ENCODE measurements at regions not wholly inside any gene's neighbourhood (a gene's known extent, or its start where the extent isn't known, plus 50 kb on each side); places are given as distances from the start of the nearest gene placed in this dataset.
A peak's percentile ranks its signal among the peaks of the same experiment; 100 is the strongest.

DNA sequence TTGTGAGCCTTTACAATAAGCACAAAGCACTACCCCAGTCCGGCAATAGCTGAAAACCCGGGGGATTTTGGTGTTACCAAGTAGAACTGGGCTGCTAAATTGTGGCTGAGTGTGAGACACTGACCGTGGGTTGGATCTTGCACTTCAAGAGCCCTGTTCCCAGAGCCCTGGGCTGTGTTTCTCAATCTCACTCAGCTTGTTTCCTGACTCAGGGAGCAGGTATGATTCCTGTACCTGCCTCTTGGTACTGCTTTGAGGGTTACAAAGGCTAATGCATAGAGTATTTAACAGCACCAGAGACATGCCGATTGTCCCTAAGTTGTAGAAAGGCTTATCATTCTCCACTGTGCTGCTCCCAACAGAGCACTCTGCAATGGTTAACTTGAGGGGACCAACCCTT is 134.6 kb downstream of the TEX36 start:
- Histone ChIP-seq H3K4me3 (no peak overlapping the region), H3K9me3 (no peaks in the 10 kb centered on the region), H3K36me3 (no peaks in the 10 kb centered on the region), H3K27me3 (no peaks in the 10 kb centered on the region), H3K27ac (no peak overlapping the region), H3K4me1 (no peaks in the 10 kb centered on the region)
- 83 to 87% methylated on average over 4 of the region's 4 CpGs for WGBS, 2 donors
- FAIRE-seq = no peak
- no peak for DNase-seq
- intact Hi-C loops (cut with DNase I) = no loop called here
- TF ChIP-seq, protein P1, sequence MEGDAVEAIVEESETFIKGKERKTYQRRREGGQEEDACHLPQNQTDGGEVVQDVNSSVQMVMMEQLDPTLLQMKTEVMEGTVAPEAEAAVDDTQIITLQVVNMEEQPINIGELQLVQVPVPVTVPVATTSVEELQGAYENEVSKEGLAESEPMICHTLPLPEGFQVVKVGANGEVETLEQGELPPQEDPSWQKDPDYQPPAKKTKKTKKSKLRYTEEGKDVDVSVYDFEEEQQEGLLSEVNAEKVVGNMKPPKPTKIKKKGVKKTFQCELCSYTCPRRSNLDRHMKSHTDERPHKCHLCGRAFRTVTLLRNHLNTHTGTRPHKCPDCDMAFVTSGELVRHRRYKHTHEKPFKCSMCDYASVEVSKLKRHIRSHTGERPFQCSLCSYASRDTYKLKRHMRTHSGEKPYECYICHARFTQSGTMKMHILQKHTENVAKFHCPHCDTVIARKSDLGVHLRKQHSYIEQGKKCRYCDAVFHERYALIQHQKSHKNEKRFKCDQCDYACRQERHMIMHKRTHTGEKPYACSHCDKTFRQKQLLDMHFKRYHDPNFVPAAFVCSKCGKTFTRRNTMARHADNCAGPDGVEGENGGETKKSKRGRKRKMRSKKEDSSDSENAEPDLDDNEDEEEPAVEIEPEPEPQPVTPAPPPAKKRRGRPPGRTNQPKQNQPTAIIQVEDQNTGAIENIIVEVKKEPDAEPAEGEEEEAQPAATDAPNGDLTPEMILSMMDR (IDR thresholded peaks at IDR 0.05) = no peak
- no peak for ATAC-seq

DNA sequence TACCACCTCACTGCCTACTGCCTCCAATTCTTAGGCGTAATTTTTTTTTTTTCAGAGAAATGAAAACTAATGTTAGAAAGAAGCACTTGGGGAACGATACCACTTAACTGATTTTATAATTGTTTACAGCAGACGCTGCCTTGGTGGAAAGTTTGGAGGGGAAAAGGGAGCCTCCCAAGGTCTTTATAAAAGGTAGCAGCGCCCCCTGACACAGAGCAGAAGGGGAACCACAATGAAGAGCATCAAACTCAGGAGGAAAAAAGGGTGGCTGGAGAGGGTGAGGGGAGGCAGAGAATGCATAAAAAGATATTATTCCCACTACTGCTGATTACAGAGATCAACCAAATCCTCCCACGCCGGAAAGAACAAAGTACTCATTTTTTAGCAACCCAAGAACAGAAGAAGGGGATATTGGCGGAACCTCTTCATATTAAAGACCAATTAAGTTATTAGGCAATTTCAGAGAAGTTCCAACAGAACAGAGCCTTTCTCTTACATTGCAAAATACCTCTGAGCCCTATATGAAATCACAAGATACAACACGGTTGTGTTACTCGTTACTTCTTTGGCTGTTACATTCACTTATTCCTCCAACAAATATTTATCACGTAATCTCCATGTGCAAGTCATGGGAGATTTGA is 135.8 kb downstream of the TEX36 start:
- no peak for FAIRE-seq
- intact Hi-C loops (cut with DNase I) = no loop called here
- Histone ChIP-seq H3K9me3 (no peaks in the 10 kb centered on the region), H3K27ac (no peak overlapping the region), H3K36me3 (no peaks in the 10 kb centered on the region), H3K4me1 (no peaks in the 10 kb centered on the region), H3K4me3 (no peak overlapping the region), H3K27me3 (no peaks in the 10 kb centered on the region)
- ATAC-seq = no peak
- 84 to 89% methylated on average over 10 of the region's 10 CpGs for WGBS, 2 donors
- TF ChIP-seq, protein P1 (IDR thresholded peaks at IDR 0.05) = no peak
- no peak for DNase-seq

DNA sequence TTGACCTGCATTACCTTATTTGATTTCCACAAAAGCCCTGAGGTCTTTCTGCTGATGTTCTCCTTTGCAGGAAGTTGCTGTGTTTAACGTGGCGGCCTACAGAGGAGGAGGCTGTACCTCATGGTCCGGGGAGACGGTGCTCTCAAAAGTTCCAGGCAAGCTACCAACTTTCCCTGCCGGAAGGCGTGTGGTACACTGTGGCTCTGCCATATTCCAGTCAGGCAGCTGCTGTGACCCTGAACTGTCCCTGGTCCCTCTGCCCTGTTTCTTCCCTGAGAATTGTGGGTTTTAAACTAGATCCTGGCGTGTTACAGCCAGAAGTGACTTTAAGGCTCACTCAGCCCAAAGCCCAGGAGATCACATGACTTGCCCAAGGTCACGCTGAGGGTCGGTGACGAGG is 139.2 kb downstream of the TEX36 start:
- DNase-seq (no peak), ATAC-seq (no peak), FAIRE-seq (no peak)
- WGBS, 2 donors = 67 to 71% methylated on average over 10 of the region's 10 CpGs
- Histone ChIP-seq H3K27ac (no peak overlapping the region), H3K36me3 (no peaks in the 10 kb centered on the region), H3K4me3 (no peak overlapping the region), H3K4me1 (peaks cover 0 to 3% (median 0%) of the 10 kb centered on the region in 3 donors), H3K9me3 (no peaks in the 10 kb centered on the region), H3K27me3 (no peaks in the 10 kb centered on the region)
- TF ChIP-seq, protein P1 (IDR thresholded peaks at IDR 0.05) = no peak
- intact Hi-C loops (cut with DNase I) = no loop called here

DNA sequence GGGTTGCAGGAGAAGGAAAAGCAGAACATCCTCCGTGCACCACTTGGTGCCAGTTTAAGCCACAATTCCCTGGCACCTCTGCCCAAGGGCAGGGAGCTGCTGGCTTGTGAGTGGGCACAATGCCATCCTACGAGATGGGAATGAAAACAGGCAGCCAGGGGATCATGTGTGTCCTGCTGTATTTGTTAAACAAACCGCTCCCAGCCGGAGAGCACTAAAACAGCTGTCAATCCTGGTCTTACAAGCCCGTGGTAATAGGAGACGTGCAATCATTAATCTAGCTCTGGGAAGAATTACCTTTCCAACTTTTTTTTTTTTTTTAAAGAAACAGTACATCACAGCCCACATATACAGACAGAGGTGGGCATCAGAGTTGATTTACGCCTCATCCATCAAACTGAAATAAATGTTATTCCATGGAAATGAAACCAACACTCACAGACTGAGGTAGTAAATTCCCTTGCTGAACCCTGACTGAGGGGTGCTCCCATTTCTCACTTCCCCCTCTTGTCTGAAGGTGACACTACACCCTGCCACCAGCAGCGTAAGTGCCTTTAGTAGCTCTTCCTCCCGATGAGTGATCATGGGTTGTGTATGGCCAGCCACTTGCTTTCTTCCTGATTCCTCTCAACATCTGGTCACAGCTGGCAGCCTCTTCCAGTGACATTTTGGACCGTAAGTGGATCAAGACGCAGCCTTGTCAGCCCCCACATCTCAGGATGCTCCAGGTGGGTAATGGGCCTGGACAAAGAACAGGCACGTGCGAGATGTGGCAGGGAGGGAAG is 143.8 kb downstream of the TEX36 start:
- FAIRE-seq (no peak), ATAC-seq (peak; percentile 85 to 96 (median 90)), DNase-seq (peak in 5 of 6 donors; percentile 68 to 81 (median 76))
- H3K4me1 ChIP-seq = peaks cover 0 to 3% (median 0%) of the 10 kb centered on the region in 3 donors
- intact Hi-C loops (cut with DNase I) = no loop called here
- TF ChIP-seq, protein P1 (IDR thresholded peaks at IDR 0.05) = no peak
- H3K27me3 ChIP-seq = no peaks in the 10 kb centered on the region
- no peaks in the 10 kb centered on the region for H3K9me3 ChIP-seq
- WGBS, 2 donors = 39 to 43% methylated on average over 13 of the region's 13 CpGs
- no peak overlapping the region for H3K27ac ChIP-seq
- no peak overlapping the region for H3K4me3 ChIP-seq
- H3K36me3 ChIP-seq = no peaks in the 10 kb centered on the region

DNA sequence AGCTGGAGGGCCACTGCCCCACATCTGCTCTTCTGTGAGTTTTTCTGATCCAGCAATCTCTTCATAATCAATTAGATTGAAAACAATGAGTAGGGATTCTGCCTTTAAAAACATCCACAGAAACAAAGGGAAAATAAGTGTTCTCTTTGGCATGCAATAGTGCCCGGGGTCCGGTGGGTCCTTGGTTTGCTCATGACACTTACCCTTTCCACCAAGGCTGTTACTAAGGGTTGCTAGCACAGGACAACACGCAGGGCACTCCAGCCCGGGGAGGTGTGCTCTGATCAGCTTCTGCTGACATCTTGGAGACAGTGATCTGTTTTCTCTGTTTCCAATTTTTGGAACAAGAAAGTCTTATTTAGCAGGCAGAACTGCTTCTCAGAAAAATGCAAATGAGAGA is 146.7 kb downstream of the TEX36 start:
- ATAC-seq (no peak), DNase-seq (no peak), FAIRE-seq (no peak)
- no peaks in the 10 kb centered on the region for H3K9me3 ChIP-seq
- H3K4me1 ChIP-seq = peaks cover 0 to 3% (median 0%) of the 10 kb centered on the region in 3 donors
- no peak overlapping the region for H3K4me3 ChIP-seq
- TF ChIP-seq, protein P1 (IDR thresholded peaks at IDR 0.05) = no peak
- WGBS, 2 donors = 90 to 95% methylated on average over 4 of the region's 4 CpGs
- no peaks in the 10 kb centered on the region for H3K36me3 ChIP-seq
- no peaks in the 10 kb centered on the region for H3K27me3 ChIP-seq
- intact Hi-C loops (cut with DNase I) = no loop called here
- H3K27ac ChIP-seq = no peak overlapping the region

Data from pancreas (tissue), 10 donors.